ENCODE measurements at regions not wholly inside any gene's neighbourhood (a gene's known extent, or its start where the extent isn't known, plus 50 kb on each side); places are given as distances from the start of the nearest gene placed in this dataset.

GRCh38 chr4:59583845-59584568, 1616.1 kb upstream of the ADGRL3 start:
- TF ChIP-seq, protein P1, sequence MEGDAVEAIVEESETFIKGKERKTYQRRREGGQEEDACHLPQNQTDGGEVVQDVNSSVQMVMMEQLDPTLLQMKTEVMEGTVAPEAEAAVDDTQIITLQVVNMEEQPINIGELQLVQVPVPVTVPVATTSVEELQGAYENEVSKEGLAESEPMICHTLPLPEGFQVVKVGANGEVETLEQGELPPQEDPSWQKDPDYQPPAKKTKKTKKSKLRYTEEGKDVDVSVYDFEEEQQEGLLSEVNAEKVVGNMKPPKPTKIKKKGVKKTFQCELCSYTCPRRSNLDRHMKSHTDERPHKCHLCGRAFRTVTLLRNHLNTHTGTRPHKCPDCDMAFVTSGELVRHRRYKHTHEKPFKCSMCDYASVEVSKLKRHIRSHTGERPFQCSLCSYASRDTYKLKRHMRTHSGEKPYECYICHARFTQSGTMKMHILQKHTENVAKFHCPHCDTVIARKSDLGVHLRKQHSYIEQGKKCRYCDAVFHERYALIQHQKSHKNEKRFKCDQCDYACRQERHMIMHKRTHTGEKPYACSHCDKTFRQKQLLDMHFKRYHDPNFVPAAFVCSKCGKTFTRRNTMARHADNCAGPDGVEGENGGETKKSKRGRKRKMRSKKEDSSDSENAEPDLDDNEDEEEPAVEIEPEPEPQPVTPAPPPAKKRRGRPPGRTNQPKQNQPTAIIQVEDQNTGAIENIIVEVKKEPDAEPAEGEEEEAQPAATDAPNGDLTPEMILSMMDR (IDR thresholded peaks at IDR 0.05) = no peak

DNA sequence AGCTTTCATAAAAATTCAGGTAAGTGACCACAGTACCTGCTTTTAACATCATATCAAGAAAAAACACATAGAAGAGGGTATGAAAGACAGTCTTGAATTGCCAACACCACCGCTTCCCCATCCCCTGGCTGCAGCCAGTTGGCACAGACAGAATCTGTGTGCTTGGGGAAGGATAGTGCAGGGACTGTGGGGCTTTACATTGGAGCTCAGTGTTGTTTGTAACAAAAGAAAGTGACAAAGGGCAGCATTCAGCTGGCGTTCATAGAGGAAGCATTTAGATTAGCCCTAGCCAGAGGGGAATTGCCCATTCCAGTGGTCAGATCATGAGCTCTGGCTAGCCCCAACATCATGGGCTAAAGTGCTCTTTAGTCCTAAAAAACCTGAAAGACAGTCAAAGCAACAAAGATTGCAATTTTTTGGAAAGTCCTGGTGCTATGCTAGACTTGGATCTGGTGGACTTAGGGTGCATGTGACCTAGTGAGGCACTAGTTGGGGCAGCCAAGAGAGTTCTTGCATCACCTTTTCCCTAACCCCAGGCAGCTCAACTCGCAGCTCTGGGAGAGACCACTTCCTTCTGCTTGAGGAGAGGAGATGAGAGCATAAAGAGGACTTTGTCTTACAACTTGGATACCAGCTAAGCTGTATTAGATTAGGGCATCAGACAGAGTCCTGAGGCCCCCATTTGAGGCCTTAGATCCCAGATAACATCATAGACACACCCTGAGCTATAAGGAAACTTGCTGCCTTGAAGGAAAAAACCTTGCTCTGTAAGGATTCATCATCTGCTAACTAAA, 1602.4 kb upstream of the ADGRL3 start:
- TF ChIP-seq, protein P1 (IDR thresholded peaks at IDR 0.05) = no peak

GRCh38 chr4:59598330-59598618, 1601.9 kb upstream of the ADGRL3 start:
- TF ChIP-seq, protein P1 (IDR thresholded peaks at IDR 0.05) = no peak

DNA sequence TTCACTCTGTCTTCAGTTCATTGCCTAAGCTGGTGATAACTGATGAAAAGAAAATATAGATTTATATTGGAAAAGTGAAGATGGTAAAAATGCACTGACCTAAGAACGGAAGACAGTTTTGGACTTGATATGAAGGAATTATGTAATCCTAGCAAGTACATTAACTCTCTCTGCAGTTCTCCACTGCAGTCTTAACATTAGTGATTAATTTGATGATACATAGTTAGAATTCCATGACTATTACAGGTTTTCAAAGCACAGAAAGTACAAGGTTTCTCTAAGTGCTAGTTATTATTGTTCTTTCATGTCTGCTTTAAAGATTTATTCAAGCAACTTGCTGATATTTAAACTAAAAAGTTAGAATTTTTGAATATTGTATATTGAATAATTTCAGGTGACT, 1591.7 kb upstream of the ADGRL3 start:
- TF ChIP-seq, protein P1 (IDR thresholded peaks at IDR 0.05) = no peak

DNA sequence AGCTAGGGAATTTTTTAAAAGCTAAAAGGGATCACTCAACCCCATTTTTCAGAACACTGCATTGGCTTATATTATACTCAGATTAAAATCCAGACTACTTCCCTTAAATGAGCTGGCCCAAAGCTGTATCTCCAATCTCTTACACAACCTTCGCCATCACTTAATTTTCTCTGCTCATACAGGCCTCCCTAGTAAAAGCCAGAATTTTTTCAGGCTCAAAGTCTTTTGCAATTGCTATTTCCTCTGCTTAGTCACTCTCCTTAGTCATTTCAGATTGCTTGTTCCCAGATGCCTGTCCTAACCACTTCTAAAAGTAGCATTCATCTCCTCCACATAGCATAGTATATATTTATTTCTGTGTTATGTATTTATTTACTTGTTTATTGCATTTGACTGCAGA, 1587.9 kb upstream of the ADGRL3 start:
- TF ChIP-seq, protein P1 (IDR thresholded peaks at IDR 0.05) = no peak

GRCh38 chr4:59615316-59615715, 1584.8 kb upstream of the ADGRL3 start:
- TF ChIP-seq, protein P1 (IDR thresholded peaks at IDR 0.05) = no peak

DNA sequence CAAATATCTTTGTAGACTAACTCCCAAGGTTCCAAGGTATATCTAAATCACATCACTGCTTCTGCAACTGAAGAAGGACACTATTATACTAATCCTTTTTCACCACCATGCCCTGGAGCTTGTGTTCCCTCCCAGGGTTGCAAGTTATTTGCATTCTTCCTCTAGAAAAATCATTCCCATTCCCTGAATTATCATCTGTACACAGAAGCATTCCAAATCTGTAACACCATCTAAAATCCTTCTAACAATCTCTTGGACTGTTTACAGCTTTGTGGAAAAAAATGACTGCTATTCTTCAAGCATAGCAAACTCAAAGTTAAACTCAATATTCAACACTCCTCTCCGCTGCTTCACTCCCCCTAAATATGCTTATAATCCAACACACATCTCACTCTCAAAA, 1570.8 kb upstream of the ADGRL3 start:
- TF ChIP-seq, protein P1 (IDR thresholded peaks at IDR 0.05) = no peak
